D721Med (cell line): ENCODE measurements at regions not wholly inside any gene's neighbourhood (a gene's known extent, or its start where the extent isn't known, plus 50 kb on each side); places are given as distances from the start of the nearest gene placed in this dataset.

ENCODE experiments used
- DNase-seq: peaks from one replicate; pipeline ENCODE4 v3.0.0; 2011; ENCODE audit warnings: low spot score; ENCODE audit not compliant: insufficient read length
- FAIRE-seq: peaks from 2 replicates; lab custom pipeline; 2011; peaks lifted over from hg19 to GRCh38; lab: Jason Lieb, UNC
- TF ChIP-seq, protein P1 (sequence below): IDR thresholded peaks from 2 replicates; pipeline ENCODE4 v1.5.1; 2012; ENCODE audit warnings: mild to moderate bottlenecking, control low read depth; ENCODE audit not compliant: insufficient read depth; ENCODE audit errors: missing control alignments

- no peak for FAIRE-seq
- no peak for DNase-seq
- TF ChIP-seq, protein P1, sequence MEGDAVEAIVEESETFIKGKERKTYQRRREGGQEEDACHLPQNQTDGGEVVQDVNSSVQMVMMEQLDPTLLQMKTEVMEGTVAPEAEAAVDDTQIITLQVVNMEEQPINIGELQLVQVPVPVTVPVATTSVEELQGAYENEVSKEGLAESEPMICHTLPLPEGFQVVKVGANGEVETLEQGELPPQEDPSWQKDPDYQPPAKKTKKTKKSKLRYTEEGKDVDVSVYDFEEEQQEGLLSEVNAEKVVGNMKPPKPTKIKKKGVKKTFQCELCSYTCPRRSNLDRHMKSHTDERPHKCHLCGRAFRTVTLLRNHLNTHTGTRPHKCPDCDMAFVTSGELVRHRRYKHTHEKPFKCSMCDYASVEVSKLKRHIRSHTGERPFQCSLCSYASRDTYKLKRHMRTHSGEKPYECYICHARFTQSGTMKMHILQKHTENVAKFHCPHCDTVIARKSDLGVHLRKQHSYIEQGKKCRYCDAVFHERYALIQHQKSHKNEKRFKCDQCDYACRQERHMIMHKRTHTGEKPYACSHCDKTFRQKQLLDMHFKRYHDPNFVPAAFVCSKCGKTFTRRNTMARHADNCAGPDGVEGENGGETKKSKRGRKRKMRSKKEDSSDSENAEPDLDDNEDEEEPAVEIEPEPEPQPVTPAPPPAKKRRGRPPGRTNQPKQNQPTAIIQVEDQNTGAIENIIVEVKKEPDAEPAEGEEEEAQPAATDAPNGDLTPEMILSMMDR, result no peak
Measured at GRCh38 chr13:44049081-44049945, 169.6 kb downstream of the LACC1 start.

- TF ChIP-seq, protein P1, result peak; percentile 78
- DNase-seq, result no peak
- no peak for FAIRE-seq
Measured at GRCh38 chr13:44050450-44051063, 170.9 kb downstream of the LACC1 start.

GRCh38 chr13:44051405-44051804, 171.7 kb downstream of the LACC1 start:
- no peak for FAIRE-seq
- DNase-seq, result no peak
- TF ChIP-seq, protein P1, result no peak

GRCh38 chr13:44051918-44052675, 172.4 kb downstream of the LACC1 start:
- DNase-seq (no peak), FAIRE-seq (no peak)
- TF ChIP-seq, protein P1, result no peak

DNA sequence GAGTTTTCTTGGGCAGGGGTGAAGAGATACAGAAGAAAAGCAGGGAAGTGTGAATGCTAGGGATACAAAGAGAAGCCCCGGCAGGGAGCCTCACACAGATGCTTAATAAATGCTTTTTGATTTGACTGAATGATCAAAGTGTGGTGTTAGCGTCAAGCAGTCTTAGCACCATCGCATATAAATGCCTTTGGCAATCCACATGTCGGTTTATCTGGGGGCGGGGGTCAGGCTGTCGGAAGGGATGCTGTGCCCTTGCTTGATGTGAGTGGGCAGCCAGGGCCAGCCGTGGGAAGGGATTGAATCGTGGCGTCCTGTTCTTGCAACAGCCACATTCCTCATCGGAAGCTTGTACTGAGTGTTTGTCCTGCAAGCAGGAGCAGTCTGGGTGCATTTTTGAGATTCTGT, 173.1 kb downstream of the LACC1 start:
- DNase-seq, result no peak
- TF ChIP-seq, protein P1, result no peak
- FAIRE-seq, result no peak

- TF ChIP-seq, protein P1, result no peak
- FAIRE-seq, result no peak
Measured at GRCh38 chr13:44053208-44053607, 173.5 kb downstream of the LACC1 start.

More at GRCh38 chr13:44053208-44053607, 173.5 kb downstream of the LACC1 start:
- DNase-seq, result no peak
